ENCODE measurements at regions not wholly inside any gene's neighbourhood (a gene's known extent, or its start where the extent isn't known, plus 50 kb on each side); places are given as distances from the start of the nearest gene placed in this dataset.

DNA sequence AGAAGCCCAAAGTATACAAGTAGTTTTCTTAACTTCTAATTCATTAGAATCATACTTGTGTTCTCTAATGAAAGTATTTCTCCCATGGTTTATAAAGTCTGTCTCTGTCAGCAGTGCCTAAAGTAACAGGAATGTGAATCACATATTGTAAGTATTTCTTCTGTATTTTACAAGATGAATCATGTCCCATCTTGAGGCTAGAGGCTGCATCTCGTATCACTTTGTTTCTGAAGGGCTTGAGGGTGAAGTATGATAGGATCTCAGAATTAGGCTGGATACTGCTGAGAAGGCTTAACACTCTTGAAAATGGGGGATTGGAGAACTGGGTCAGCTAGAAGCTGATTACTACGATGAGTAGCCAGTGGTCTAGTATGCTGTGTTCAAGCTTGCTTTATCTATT is 242.2 kb upstream of the ACTBL2 start:
- TF ChIP-seq, protein P1, sequence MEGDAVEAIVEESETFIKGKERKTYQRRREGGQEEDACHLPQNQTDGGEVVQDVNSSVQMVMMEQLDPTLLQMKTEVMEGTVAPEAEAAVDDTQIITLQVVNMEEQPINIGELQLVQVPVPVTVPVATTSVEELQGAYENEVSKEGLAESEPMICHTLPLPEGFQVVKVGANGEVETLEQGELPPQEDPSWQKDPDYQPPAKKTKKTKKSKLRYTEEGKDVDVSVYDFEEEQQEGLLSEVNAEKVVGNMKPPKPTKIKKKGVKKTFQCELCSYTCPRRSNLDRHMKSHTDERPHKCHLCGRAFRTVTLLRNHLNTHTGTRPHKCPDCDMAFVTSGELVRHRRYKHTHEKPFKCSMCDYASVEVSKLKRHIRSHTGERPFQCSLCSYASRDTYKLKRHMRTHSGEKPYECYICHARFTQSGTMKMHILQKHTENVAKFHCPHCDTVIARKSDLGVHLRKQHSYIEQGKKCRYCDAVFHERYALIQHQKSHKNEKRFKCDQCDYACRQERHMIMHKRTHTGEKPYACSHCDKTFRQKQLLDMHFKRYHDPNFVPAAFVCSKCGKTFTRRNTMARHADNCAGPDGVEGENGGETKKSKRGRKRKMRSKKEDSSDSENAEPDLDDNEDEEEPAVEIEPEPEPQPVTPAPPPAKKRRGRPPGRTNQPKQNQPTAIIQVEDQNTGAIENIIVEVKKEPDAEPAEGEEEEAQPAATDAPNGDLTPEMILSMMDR (IDR thresholded peaks at IDR 0.05), result no peak
- no peak for TF ChIP-seq POLR2A (IDR thresholded peaks at IDR 0.05)
